GM21367 (cell line): ENCODE measurements at regions not wholly inside any gene's neighbourhood (a gene's known extent, or its start where the extent isn't known, plus 50 kb on each side); places are given as distances from the start of the nearest gene placed in this dataset.
"Not testable (repeated sequence)": the region's sequence is repeated elsewhere in the genome, so short reads cannot be mapped to it uniquely, and the experiment has no call there.

Source experiments
- ATAC-seq: cut with Tn5 transposase; IDR thresholded peaks from one replicate; pipeline ENCODE4 v1.9.1; 2021; ENCODE audit not compliant: unreplicated experiment

DNA sequence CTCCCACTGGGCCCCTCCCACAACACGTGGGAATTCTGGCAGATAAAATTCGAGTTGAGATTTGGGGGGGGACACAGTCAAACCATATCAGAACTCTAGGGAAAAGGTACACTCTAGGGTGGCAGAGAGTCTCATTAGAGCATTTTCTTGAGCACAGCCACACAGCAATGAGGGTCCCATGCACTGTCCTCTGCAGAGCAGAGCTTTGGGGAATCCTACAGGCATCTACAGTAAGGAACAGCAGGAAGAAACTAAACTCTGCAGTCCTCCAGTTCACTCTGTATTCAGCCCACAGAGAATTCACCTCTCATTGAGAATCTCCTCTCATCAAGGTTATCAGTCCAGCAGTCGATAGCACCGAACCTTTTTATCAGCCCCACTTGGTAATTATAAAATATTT, 438.6 kb upstream of the NOX3 start:
- ATAC-seq: no peak

GRCh38 chr6:155890409-155890808, 434.8 kb upstream of the NOX3 start:
- ATAC-seq: no peak

GRCh38 chr6:155889410-155889809, 433.8 kb upstream of the NOX3 start:
- ATAC-seq: no peak

- no peak for ATAC-seq
These were observed 431.8 kb upstream of the NOX3 start for GRCh38 chr6:155887421-155887820.

DNA sequence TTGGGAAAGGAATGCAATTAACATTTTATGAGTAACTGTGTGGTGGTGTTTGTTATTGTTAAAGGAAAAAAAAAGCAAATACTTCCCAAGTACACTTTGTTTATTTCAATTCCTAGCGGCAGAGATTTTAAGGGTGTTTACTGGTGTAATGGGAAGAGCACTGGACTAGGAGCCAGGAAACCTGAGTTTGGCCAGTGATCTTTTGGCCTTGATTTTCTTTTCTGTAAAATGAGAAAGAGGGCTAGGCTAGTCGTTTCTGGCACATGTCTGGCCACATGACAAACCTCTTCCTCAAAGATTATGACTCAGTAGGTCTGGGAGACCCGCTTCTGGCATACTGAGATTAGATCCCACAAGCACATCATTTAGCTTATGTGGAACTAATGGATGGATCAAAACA, 428.1 kb upstream of the NOX3 start:
- ATAC-seq: no peak

DNA sequence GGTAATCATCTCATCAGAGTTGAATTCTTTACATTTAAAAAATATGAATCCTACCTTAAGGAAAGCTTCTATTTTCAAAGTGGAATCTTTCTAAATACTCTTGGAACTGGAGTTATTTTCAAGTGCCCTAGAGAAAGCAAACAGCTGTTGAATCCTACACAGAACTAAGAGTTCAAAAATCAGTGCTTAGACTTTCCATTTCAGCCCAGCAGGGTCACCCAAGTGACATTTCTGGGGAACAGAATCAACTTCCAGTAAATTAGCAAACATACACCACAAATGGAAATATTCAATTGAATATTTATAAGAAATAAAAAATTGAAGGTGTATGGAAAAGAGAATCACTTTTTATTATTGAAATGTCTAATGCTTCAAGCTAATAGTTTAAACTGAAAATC, 427.7 kb upstream of the NOX3 start:
- ATAC-seq: no peak

GRCh38 chr6:155882527-155883333, 427.1 kb upstream of the NOX3 start:
- ATAC-seq: peak; percentile 76

DNA sequence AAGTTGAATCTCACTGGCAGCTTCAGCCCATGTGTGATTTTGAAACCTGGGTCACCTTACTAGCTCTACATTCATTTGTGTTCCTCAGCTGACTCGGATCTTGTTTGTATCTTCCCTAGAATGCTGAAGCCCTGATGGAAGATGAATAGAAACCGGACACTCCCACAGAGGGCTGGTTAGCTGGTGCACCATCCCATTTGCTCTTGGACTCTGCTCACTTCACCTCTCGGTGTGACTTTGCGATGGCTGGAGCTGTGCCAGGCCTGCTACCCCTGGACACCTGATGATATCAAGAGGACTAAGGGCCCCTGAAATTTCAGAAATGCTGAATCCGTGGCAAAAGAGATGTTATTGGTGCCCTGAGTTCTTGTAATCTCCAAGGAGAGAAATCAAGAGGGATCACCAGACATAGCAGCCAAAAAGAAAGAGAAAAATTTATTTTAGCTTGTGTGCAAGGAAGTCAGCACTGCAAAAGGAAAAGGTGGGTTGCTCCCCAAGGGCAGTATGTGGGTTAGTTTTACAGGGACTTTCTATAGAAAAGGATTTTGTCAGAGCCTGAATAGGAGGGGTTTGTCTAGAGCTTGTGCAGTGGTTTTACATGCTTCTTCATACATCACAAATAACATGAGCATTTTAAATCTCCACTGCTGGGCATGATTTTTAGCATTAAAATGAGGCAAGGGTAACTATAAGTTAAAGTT, 426.3 kb upstream of the NOX3 start:
- ATAC-seq: peak; percentile 16

DNA sequence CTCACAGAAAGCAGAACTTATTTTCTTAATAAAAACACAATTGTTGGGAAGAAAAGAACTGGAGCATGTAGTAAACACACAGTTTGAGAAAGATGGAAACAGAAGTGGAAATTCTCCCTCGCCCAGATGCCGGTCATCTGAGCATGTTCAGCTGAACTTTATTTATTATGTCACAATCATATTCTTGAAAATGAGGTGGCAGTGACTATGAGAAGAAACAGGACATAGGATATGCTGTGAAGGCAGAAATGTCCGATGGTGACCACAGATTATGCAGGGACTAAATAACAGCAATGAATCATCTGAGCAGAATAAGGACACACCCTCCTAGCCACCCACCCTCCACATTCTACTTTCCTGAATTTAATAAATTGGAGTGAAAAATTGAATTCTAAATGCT, 425.3 kb upstream of the NOX3 start:
- ATAC-seq: no peak

DNA sequence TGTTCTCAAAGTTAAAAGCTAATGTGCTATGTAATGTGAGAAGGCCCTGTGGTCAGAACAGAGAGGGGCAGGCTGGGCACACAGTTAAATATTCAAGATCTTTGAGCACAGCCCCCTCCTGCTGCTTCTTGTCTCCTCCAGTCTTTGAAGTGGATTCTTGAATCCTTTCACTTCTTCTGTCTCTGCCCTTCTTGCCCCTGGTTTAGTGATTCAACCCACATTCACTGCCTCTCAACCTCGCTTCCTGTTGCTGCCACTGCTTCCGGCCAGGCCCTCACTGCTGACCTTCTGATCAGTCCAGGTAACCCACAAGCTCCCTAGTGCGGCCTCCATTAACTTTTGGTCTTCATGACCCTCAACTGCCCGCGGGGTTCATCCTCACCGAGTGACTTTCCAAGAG, 417.3 kb upstream of the NOX3 start:
- no peak for ATAC-seq

GRCh38 chr6:155867682-155868081, 412.0 kb upstream of the NOX3 start:
- ATAC-seq: no peak

DNA sequence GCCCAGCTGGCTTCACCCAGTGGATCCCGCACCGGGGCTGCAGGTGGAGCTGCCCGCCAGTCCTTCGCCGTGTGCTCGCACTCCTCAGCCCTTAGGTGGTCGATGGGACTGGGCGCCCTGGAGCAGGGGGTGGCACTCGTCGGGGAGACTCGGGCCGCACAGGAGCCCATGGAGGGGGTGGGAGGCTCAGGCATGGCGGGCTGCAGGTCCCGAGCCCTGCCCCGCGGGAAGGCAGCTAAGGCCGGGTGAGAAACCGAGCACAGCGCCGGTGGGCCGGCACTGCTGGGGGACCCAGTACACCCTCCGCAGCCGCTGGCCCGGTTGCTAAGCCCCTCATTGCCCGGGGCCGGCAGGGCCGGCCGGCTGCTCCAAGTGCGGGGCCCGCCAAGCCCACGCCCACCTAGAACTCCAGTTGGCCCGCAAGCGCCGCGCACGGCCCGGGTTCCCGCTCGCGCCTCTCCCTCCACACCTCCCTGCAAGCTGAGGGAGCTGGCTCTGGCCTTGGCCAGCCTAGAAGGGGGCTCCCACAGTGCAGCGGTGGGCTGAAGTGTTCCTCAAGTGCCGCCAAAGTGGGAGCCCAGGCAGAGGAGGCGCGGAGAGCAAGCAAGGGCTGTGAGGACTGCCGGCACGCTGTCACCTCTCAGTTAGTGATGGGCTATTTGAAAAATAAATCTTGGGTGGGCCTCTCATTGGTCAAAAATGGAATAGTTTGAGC, 411.2 kb upstream of the NOX3 start:
- not testable (repeated sequence) for ATAC-seq

DNA sequence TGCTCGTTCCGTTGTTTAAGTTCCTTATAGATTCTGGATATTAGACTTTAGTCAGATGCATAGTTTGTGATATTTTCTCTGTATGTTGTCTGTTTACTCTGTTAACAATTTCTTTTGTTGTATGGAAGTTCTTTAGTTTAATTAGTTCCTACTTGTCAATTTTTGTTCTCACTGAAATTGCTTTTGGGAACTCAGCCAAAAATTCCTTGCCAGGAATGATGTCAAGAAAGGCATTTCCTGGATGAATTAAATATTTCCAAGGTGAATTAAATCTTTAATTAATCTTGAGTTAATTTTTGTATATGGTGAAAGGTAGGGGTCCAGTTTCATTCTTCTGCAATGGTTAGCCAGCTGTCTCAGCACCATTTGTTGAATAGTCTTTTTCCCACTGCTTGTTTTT, 406.2 kb upstream of the NOX3 start:
- ATAC-seq: no peak

- ATAC-seq: not testable (repeated sequence)
These were observed 403.3 kb upstream of the NOX3 start for GRCh38 chr6:155858906-155859305.

DNA sequence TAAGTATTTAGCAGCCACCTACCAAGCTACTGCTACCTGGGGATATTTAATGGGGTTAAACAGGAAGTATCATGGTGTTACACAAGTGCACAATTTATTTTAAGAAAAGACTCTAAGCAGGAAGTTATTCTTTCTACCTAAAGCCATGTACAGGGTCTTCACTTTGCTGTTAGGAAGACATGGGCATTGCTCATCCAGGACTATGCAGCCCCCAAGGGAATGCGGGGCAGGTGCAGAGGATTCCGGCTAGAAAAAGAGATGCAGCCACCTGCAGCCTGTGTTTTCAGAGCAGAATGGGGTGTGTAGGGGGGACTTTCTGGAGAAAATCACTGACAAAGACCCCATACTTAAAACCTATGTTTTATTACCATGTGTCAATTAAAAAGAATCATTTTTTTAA, 399.1 kb upstream of the NOX3 start:
- ATAC-seq: no peak

DNA sequence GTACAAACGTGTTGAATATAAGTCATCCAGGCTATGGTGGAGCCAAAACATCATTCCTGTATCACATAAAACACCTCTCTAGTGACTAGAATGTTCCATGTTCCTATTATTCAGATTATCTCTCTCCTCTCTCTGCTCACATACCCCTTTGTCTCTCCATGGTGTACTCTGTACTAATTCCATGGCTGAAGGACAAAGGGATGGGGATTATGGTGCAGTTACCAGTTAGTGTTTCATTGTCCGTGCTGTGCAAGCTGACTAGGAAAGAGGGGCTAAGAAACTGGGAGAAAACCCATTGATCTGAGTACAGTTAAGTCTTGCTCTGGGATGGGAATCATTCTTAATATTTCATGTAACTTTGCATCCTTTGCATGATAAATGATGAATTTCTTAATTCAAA, 397.4 kb upstream of the NOX3 start:
- no peak for ATAC-seq

GRCh38 chr6:155850408-155850841, 394.8 kb upstream of the NOX3 start:
- ATAC-seq: no peak

- no peak for ATAC-seq
These were observed 392.1 kb upstream of the NOX3 start for GRCh38 chr6:155847711-155848110.

- ATAC-seq: no peak
These were observed 381.8 kb upstream of the NOX3 start for GRCh38 chr6:155837474-155837873.

DNA sequence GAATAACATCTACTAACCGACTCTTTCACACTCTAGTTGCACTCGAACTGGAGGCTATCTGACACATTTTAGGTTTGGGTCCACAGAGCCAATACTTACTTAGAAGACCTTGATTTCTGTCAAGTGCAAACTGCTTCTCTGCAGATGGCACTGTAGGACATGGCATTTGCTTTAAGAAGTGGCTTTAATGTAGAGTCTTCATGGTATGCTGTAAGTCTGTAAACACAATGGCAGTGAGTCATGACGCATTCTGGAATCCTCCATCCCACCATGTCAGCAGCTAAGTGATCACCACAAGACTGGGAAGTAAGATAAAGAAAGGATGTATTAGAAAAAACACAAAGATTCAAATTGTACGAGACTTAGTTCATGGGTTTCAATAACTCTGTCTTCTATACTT, 377.0 kb upstream of the NOX3 start:
- ATAC-seq: no peak

GRCh38 chr6:155830531-155830930, 374.9 kb upstream of the NOX3 start:
- no peak for ATAC-seq

GRCh38 chr6:155829646-155830045, 374.0 kb upstream of the NOX3 start:
- ATAC-seq: no peak
